Activated CD4-positive, alpha-beta T cell treated with anti-CD3 and anti-CD28 coated beads, Interleukin-2, amount 10 ng/mL, durations not matched to agents 7 days and 5 days (primary cell): ENCODE measurements at regions not wholly inside any gene's neighbourhood (a gene's known extent, or its start where the extent isn't known, plus 50 kb on each side); places are given as distances from the start of the nearest gene placed in this dataset.

Source experiments
- CTCF ChIA-PET: fragments of 350-600 bp; sonication (Branson Sonifier 250); formaldehyde crosslinking; loops from one replicate; lab custom pipeline; 2021; ENCODE audit warnings: antibody characterized with exemption; lab: Charles Lee
- POLR2A ChIA-PET: fragments of 350-600 bp; sonication (Branson Sonifier 250); formaldehyde crosslinking; loops from one replicate; lab custom pipeline; 2021; ENCODE audit warnings: antibody characterized with exemption; lab: Charles Lee
- DNase-seq: peaks from one replicate; pipeline ENCODE4 v3.0.0-alpha.2; 2020
- H3K27ac Mint-ChIP-seq: one replicate; pipeline ENCODE4 v1.8.0; 2021; ENCODE audit warnings: mild to moderate bottlenecking, moderate library complexity, mixed read lengths
- H3K27me3 Mint-ChIP-seq: one replicate; pipeline ENCODE4 v1.8.0; 2021; ENCODE audit warnings: mixed read lengths
- H3K36me3 Mint-ChIP-seq: one replicate; pipeline ENCODE4 v1.8.0; 2021; ENCODE audit warnings: low read depth, mixed read lengths
- H3K4me1 Mint-ChIP-seq: one replicate; pipeline ENCODE4 v1.8.0; 2021; ENCODE audit warnings: mixed read lengths
- H3K4me3 Mint-ChIP-seq: one replicate; pipeline ENCODE4 v1.8.0; 2021; ENCODE audit warnings: mild to moderate bottlenecking, moderate library complexity, mixed read lengths
- H3K9me3 Mint-ChIP-seq: one replicate; pipeline ENCODE4 v1.8.0; 2021; ENCODE audit warnings: mixed read lengths

GRCh38 chr15:38726187-38726586, 161.6 kb upstream of the RASGRP1 start:
- ChIA-PET POLR2A (no interaction called here), CTCF (no interaction called here)
- no peak for DNase-seq
- H3K36me3 Mint-ChIP-seq = no peaks in the 10 kb centered on the region
- H3K4me3 Mint-ChIP-seq = no peak overlapping the region
- no peak overlapping the region for H3K27ac Mint-ChIP-seq
- H3K9me3 Mint-ChIP-seq = no peaks in the 10 kb centered on the region
- H3K27me3 Mint-ChIP-seq = peaks cover 9% of the 10 kb centered on the region
- no peaks in the 10 kb centered on the region for H3K4me1 Mint-ChIP-seq

DNA sequence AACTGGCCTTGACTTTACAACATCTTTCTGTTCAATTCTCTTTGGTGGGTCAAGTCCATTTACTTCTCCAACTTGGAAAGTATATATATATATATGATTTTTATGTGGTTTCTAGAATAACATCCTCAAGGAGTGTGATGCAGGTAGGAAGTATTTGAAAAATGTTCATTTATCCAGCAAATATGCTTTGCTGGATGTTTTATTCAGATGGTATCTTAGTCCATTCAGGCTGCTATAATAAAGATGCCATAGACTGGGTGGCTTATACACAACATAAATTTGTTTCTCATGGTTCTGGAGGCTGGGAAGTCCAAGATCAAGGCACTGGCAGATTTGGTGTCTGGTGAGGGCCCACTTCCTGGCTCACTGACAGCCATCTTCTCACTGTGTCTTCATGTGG, 168.7 kb upstream of the RASGRP1 start:
- POLR2A ChIA-PET = no interaction called here
- CTCF ChIA-PET = interaction anchor here (0.6 to 1.4 kb wide), 2 partner anchors 10 to 282 kb away, joined by 4 read pairs; no protein-coding TSS in a partner anchor
- Mint-ChIP-seq H3K4me3 (no peak overlapping the region), H3K9me3 (no peaks in the 10 kb centered on the region), H3K4me1 (no peaks in the 10 kb centered on the region), H3K27ac (no peak overlapping the region), H3K36me3 (no peaks in the 10 kb centered on the region), H3K27me3 (peaks cover 17% of the 10 kb centered on the region)
- no peak for DNase-seq

GRCh38 chr15:38740206-38740605, 175.6 kb upstream of the RASGRP1 start:
- H3K4me1 Mint-ChIP-seq = no peaks in the 10 kb centered on the region
- POLR2A ChIA-PET = no interaction called here
- H3K27ac Mint-ChIP-seq = no peak overlapping the region
- H3K4me3 Mint-ChIP-seq = no peak overlapping the region
- no peak for DNase-seq
- H3K9me3 Mint-ChIP-seq = no peaks in the 10 kb centered on the region
- no peaks in the 10 kb centered on the region for H3K36me3 Mint-ChIP-seq
- H3K27me3 Mint-ChIP-seq = peaks cover 24% of the 10 kb centered on the region
- CTCF ChIA-PET = no interaction called here

- ChIA-PET CTCF (no interaction called here), POLR2A (no interaction called here)
- Mint-ChIP-seq H3K4me3 (no peak overlapping the region), H3K27me3 (peaks cover 27% of the 10 kb centered on the region), H3K4me1 (no peaks in the 10 kb centered on the region), H3K27ac (no peak overlapping the region), H3K36me3 (no peaks in the 10 kb centered on the region), H3K9me3 (no peaks in the 10 kb centered on the region)
- no peak for DNase-seq
Observed at GRCh38 chr15:38743147-38743546, 178.5 kb upstream of the RASGRP1 start.

DNA sequence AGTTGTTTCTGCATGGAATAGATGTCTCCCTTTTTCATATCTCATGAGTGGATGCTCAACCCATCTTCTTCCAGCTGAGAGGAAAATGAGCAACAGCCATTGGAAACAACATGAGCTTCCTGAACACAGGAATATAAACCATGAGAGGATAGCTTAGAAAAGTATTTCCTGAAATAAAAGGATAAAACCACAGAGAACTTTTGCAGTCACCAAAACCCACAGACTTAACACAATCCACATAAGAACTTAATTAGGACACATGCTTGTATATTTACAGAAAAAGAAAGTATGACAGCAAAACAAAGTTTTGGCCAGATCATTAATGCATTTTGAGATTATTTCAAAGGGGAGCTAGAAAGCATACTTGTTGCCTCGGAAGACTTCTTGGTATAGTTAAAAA, 180.5 kb upstream of the RASGRP1 start:
- no peak for DNase-seq
- Mint-ChIP-seq H3K27me3 (peaks cover 21% of the 10 kb centered on the region), H3K9me3 (no peaks in the 10 kb centered on the region), H3K27ac (no peak overlapping the region), H3K4me3 (no peak overlapping the region), H3K36me3 (no peaks in the 10 kb centered on the region), H3K4me1 (no peaks in the 10 kb centered on the region)
- CTCF ChIA-PET = interaction anchor here (1.1 kb wide), 1 partner anchor 18 kb away, joined by 3 read pairs; no protein-coding TSS in a partner anchor
- POLR2A ChIA-PET = no interaction called here

DNA sequence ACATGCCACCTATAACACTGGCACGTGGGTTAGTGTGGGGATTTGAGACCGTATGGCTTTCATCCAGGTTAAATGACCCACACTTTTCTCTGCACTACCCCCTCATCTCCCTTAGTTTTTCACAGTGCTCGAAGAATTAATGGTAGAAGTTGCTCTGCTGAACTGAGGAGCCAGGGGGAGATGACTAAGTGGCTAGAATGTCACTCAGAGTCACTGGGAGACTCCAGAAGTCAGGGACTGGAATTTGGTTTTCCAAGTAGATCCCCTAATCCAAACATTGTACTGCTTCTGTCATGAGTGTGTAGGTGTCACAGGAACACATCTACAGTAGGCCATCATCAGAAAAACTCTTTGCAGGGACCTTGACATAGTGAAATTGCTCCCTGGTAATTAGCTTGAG, 181.0 kb upstream of the RASGRP1 start:
- no peaks in the 10 kb centered on the region for H3K9me3 Mint-ChIP-seq
- CTCF ChIA-PET = no interaction called here
- peaks cover 21% of the 10 kb centered on the region for H3K27me3 Mint-ChIP-seq
- no peaks in the 10 kb centered on the region for H3K4me1 Mint-ChIP-seq
- POLR2A ChIA-PET = no interaction called here
- no peak overlapping the region for H3K4me3 Mint-ChIP-seq
- no peaks in the 10 kb centered on the region for H3K36me3 Mint-ChIP-seq
- DNase-seq = no peak
- no peak overlapping the region for H3K27ac Mint-ChIP-seq

DNA sequence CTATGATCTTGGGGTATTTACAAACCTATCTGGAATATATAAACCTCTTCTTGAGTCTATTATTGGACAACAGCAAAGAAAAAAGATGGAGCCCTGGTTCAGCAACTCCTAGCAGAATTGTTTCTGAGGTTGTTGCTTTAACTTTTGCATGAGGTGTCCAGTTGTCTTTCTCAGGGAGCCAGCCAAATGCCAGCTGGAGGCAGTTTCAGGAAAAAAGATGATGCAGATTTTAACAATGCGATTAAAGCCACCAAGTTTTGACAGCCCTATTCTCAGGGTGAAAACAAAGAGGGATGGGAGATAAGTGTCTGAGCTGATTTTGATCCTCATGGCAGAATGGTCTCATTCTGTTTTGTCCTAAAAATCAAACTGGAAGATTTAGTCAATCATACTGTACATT, 181.6 kb upstream of the RASGRP1 start:
- no peaks in the 10 kb centered on the region for H3K36me3 Mint-ChIP-seq
- H3K9me3 Mint-ChIP-seq = no peaks in the 10 kb centered on the region
- no peak overlapping the region for H3K4me3 Mint-ChIP-seq
- no peaks in the 10 kb centered on the region for H3K4me1 Mint-ChIP-seq
- no peak for DNase-seq
- CTCF ChIA-PET = no interaction called here
- POLR2A ChIA-PET = no interaction called here
- H3K27ac Mint-ChIP-seq = no peak overlapping the region
- H3K27me3 Mint-ChIP-seq = peaks cover 21% of the 10 kb centered on the region

DNA sequence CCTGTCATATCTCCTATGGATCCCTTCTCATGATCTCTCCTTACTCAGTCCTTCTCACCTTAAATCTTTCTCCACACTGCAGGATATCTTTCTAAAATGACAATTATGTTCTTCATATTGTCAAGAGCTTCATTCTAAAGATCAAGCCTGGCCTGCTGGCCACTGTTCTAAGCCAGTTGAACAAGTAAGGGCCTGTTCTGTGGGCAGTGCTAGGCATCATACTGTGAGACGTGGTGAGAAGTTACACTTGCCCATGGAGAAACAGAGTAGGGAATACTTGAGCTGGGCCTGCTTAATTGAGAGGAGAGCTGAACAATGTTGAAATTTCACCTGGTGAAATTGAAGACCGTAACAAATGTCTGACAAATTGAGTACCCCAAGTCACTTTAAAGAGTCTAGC, 184.1 kb upstream of the RASGRP1 start:
- CTCF ChIA-PET = no interaction called here
- Mint-ChIP-seq H3K27ac (no peak overlapping the region), H3K4me3 (no peak overlapping the region), H3K9me3 (no peaks in the 10 kb centered on the region), H3K27me3 (peaks cover 17% of the 10 kb centered on the region), H3K36me3 (no peaks in the 10 kb centered on the region), H3K4me1 (no peaks in the 10 kb centered on the region)
- POLR2A ChIA-PET = no interaction called here
- DNase-seq = no peak

DNA sequence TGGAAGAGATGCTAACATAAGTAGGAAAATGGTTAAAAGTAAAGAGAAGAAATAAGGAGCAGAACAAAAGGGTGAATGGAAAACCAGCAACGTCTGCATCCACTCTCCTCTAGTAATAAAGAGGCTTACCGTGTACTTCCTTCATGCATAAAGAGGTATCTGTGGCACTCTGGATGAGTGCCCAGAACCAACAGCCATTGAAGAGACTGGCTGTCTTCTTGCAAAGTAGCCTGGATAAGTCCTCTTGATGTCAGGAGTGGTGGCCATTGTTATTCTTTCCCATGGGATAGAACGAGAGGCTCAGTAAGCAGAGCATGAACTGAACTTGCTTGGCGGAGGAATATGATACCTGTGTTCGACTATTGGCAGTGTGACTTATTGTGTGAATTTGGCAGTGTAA, 186.2 kb upstream of the RASGRP1 start:
- Mint-ChIP-seq H3K4me1 (no peaks in the 10 kb centered on the region), H3K27me3 (peaks cover 20% of the 10 kb centered on the region), H3K4me3 (no peak overlapping the region), H3K36me3 (no peaks in the 10 kb centered on the region), H3K27ac (no peak overlapping the region), H3K9me3 (no peaks in the 10 kb centered on the region)
- ChIA-PET POLR2A (no interaction called here), CTCF (no interaction called here)
- no peak for DNase-seq

DNA sequence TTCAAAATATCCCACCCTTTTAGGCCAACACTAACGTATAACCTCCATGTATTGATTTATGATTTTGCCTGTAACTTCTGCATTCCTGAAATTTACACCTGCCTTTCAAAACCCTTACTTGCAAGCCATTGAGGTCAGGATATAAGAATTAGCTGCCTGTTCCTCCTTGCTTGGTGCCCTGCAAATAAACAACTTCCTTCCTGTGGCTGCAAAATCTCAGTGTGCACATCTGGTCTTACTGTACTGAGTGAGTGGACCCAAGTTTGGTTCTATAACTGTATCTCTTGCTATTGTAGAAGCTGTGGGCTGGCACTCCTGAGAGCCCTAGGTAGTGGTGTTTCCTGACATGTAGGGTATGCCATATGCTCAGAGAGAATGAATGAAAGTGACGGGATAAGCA, 191.1 kb upstream of the RASGRP1 start:
- CTCF ChIA-PET = no interaction called here
- Mint-ChIP-seq H3K36me3 (no peaks in the 10 kb centered on the region), H3K4me1 (no peaks in the 10 kb centered on the region), H3K27me3 (peaks cover 37% of the 10 kb centered on the region), H3K27ac (no peak overlapping the region), H3K4me3 (no peak overlapping the region), H3K9me3 (no peaks in the 10 kb centered on the region)
- no peak for DNase-seq
- POLR2A ChIA-PET = no interaction called here

DNA sequence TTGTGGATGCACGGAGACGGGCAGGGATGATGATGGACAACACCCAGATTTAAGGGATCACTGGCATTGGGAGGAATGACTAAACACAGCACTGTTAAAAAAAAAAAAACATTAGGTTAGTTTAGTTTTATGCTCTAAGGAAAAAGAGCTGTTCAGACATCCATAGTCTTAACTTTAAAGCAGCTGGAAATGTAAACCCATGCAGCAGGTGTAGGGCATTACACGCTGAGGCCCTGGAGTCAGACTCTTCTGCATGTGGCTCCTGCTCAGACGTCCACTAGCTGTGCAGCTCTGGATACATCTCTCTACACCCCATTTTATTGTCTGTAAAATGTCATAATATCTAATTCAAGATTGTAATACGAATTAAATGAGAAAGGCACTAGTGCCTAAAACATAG, 191.8 kb upstream of the RASGRP1 start:
- H3K27ac Mint-ChIP-seq = no peak overlapping the region
- ChIA-PET CTCF (no interaction called here), POLR2A (no interaction called here)
- H3K9me3 Mint-ChIP-seq = no peaks in the 10 kb centered on the region
- no peaks in the 10 kb centered on the region for H3K4me1 Mint-ChIP-seq
- H3K36me3 Mint-ChIP-seq = no peaks in the 10 kb centered on the region
- peaks cover 37% of the 10 kb centered on the region for H3K27me3 Mint-ChIP-seq
- DNase-seq = no peak
- H3K4me3 Mint-ChIP-seq = no peak overlapping the region

DNA sequence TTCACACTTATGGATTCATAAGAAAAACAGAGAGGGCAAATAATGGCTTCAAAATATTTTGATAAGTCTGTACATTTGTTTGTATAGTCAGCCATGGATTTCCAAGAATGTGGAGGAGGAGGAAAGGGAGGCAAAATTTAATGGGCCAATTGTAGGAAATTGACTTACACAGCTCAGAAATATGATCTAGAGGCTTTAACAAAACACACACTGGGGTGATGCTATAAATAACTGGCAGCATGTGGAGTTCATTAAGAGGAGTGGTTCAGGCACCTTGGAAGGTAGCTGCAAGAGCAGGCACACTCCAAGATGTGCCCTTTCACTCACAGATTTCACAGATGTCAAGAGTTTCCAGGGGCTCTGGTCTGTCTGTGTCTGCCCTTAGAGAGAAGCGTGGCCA, 193.4 kb upstream of the RASGRP1 start:
- ChIA-PET CTCF (no interaction called here), POLR2A (no interaction called here)
- H3K27ac Mint-ChIP-seq = no peak overlapping the region
- no peaks in the 10 kb centered on the region for H3K9me3 Mint-ChIP-seq
- H3K4me1 Mint-ChIP-seq = no peaks in the 10 kb centered on the region
- no peaks in the 10 kb centered on the region for H3K36me3 Mint-ChIP-seq
- no peak overlapping the region for H3K4me3 Mint-ChIP-seq
- peaks cover 38% of the 10 kb centered on the region for H3K27me3 Mint-ChIP-seq
- no peak for DNase-seq

DNA sequence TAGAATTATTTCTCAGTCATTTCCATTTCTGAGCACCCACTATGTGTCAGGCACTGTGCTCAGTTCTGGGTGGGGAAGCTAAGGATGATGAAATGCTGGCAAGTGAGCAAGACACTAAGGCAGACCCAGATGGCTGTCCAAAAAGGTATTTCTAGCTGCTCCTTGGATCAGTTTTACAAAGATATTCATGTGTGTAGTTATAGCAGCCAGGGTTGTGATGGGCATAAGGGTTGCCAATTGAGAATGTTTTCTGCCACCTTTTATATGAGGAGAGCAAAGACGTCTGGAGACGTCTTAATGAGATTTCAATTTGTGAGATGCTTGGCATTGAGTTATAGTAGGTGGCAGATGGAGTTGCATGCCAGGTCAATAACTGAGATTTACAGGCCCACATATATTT, 197.1 kb upstream of the RASGRP1 start:
- no peaks in the 10 kb centered on the region for H3K9me3 Mint-ChIP-seq
- DNase-seq = no peak
- H3K4me1 Mint-ChIP-seq = no peaks in the 10 kb centered on the region
- no peak overlapping the region for H3K27ac Mint-ChIP-seq
- no peak overlapping the region for H3K4me3 Mint-ChIP-seq
- CTCF ChIA-PET = no interaction called here
- no peaks in the 10 kb centered on the region for H3K36me3 Mint-ChIP-seq
- peaks cover 23% of the 10 kb centered on the region for H3K27me3 Mint-ChIP-seq
- POLR2A ChIA-PET = no interaction called here

- CTCF ChIA-PET = no interaction called here
- no peak overlapping the region for H3K27ac Mint-ChIP-seq
- H3K4me1 Mint-ChIP-seq = no peaks in the 10 kb centered on the region
- H3K36me3 Mint-ChIP-seq = no peaks in the 10 kb centered on the region
- no peaks in the 10 kb centered on the region for H3K9me3 Mint-ChIP-seq
- no peak for DNase-seq
- no peak overlapping the region for H3K4me3 Mint-ChIP-seq
- POLR2A ChIA-PET = no interaction called here
- peaks cover 4% of the 10 kb centered on the region for H3K27me3 Mint-ChIP-seq
Observed at GRCh38 chr15:38768970-38769369, 204.4 kb upstream of the RASGRP1 start.
